ENCODE measurements at regions not wholly inside any gene's neighbourhood (a gene's known extent, or its start where the extent isn't known, plus 50 kb on each side); places are given as distances from the start of the nearest gene placed in this dataset.

DNA sequence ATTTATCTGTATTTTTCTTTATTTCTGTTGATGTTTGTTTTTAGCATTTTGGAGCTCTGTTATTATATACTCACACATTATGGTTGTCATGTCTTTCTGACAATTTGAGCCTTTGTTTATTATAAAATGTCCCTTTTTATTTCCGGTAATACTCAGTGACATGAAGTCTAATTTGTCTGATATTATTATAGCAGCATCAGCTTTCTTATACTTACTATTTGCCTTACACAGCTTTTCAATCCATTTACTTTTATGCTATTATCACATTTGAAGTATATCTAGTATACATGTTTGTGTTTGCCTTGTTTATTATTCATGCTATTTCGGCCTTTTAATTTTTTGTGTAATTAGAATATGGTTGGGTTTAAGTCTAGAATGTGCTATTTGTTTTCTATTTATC lies 430.6 kb upstream of the FANCL start:
- H3K9me2 ChIP-seq (ENCODE audit: low read depth, low read length), result no peaks in the 10 kb centered on the region
- no peak overlapping the region for H3K4me2 ChIP-seq (ENCODE audit: low read length)
- no peaks in the 10 kb centered on the region for H3K9me3 ChIP-seq (ENCODE audit: low read length)
- H2AFZ ChIP-seq (ENCODE audit: low read length), result no peak overlapping the region
- TF ChIP-seq, protein P1, sequence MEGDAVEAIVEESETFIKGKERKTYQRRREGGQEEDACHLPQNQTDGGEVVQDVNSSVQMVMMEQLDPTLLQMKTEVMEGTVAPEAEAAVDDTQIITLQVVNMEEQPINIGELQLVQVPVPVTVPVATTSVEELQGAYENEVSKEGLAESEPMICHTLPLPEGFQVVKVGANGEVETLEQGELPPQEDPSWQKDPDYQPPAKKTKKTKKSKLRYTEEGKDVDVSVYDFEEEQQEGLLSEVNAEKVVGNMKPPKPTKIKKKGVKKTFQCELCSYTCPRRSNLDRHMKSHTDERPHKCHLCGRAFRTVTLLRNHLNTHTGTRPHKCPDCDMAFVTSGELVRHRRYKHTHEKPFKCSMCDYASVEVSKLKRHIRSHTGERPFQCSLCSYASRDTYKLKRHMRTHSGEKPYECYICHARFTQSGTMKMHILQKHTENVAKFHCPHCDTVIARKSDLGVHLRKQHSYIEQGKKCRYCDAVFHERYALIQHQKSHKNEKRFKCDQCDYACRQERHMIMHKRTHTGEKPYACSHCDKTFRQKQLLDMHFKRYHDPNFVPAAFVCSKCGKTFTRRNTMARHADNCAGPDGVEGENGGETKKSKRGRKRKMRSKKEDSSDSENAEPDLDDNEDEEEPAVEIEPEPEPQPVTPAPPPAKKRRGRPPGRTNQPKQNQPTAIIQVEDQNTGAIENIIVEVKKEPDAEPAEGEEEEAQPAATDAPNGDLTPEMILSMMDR (IDR thresholded peaks at IDR 0.05; ENCODE audit: low read length), result no peak
- no peak for TF ChIP-seq EZH2 (IDR thresholded peaks at IDR 0.05; ENCODE audit: borderline replicate concordance, low read length)
- H3K27me3 ChIP-seq (ENCODE audit: insufficient read depth, low read length), result no peaks in the 10 kb centered on the region
- no peaks in the 10 kb centered on the region for H4K20me1 ChIP-seq (ENCODE audit: insufficient read depth, low read length)
- H3K79me2 ChIP-seq (ENCODE audit: insufficient read depth, low read length), result no peaks in the 10 kb centered on the region
- no peaks in the 10 kb centered on the region for H3F3A ChIP-seq (ENCODE audit: insufficient read depth, low read length)
- H3K4me1 ChIP-seq (ENCODE audit: insufficient read depth, low read length, severe bottlenecking), result no peaks in the 10 kb centered on the region
- H3K9ac ChIP-seq (ENCODE audit: low read length), result no peak overlapping the region
- no peaks in the 10 kb centered on the region for H3K36me3 ChIP-seq (ENCODE audit: insufficient read depth, low read length)
- no peak overlapping the region for H3K4me3 ChIP-seq (ENCODE audit: low read depth, low read length, poor library complexity, severe bottlenecking)
- no peak overlapping the region for H3K27ac ChIP-seq (ENCODE audit: low read depth, low read length, poor library complexity, severe bottlenecking)

DNA sequence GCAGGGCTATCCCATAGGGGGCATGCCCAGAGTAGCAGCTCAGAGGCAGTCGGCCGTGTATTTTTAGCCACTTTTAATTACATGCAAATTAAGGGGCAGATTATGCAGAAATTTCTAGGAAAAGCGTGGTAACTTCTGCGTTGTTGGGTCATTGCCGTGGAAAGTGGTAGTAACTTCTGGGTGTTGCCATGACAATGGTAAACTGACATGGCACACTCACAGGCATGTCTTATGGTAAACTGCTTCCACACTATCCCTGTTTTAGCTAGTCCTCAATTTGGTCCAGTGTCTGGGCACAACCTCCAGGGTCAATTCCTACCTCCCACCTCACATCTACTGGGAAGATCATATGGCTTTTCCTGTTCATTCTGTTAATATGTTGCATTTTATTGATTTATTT lies 428.9 kb upstream of the FANCL start:
- Histone ChIP-seq H3K9me2 (ENCODE audit: low read depth, low read length) (no peaks in the 10 kb centered on the region), H3K27ac (ENCODE audit: low read depth, low read length, poor library complexity, severe bottlenecking) (no peak overlapping the region), H3K9me3 (ENCODE audit: low read length) (no peaks in the 10 kb centered on the region), H4K20me1 (ENCODE audit: insufficient read depth, low read length) (no peaks in the 10 kb centered on the region), H3K36me3 (ENCODE audit: insufficient read depth, low read length) (no peaks in the 10 kb centered on the region), H3K9ac (ENCODE audit: low read length) (no peak overlapping the region), H3F3A (ENCODE audit: insufficient read depth, low read length) (no peaks in the 10 kb centered on the region), H3K27me3 (ENCODE audit: insufficient read depth, low read length) (no peaks in the 10 kb centered on the region), H2AFZ (ENCODE audit: low read length) (no peak overlapping the region), H3K79me2 (ENCODE audit: insufficient read depth, low read length) (no peaks in the 10 kb centered on the region), H3K4me2 (ENCODE audit: low read length) (no peak overlapping the region), H3K4me1 (ENCODE audit: insufficient read depth, low read length, severe bottlenecking) (no peaks in the 10 kb centered on the region), H3K4me3 (ENCODE audit: low read depth, low read length, poor library complexity, severe bottlenecking) (no peak overlapping the region)
- no peak for TF ChIP-seq EZH2 (IDR thresholded peaks at IDR 0.05; ENCODE audit: borderline replicate concordance, low read length)
- TF ChIP-seq, protein P1 (IDR thresholded peaks at IDR 0.05; ENCODE audit: low read length), result no peak

DNA sequence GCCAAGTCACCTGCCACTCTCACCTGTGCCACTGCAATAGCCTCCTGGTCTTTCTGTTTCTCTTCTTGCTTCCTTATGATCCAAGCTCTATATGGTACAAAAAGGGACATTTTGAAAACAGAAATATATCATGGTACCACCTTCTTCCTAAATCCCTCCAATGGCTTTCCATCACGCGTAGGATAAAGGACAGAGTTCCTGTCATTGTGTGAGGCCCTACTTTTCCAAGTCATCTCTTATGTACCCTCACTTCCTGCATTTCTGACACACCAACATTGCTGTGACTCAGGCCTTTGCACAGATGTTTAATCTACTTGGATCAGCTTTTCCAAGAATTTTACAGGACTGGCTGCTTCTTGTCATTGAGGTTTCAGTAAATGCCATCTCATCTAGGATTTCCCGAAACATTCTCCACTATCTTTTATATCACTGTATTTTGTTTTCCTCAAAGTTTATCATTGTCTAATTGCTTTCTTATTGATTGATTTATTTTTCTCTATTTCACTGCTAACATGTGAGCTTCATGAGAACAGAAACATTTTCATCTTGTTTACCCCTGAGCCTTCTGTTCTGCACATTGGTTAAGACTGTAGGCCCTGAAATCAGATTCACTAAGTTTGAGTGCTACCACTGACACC lies 426.1 kb upstream of the FANCL start:
- no peak overlapping the region for H3K4me2 ChIP-seq (ENCODE audit: low read length)
- H3F3A ChIP-seq (ENCODE audit: insufficient read depth, low read length), result no peaks in the 10 kb centered on the region
- H3K79me2 ChIP-seq (ENCODE audit: insufficient read depth, low read length), result no peaks in the 10 kb centered on the region
- no peak overlapping the region for H3K27ac ChIP-seq (ENCODE audit: low read depth, low read length, poor library complexity, severe bottlenecking)
- no peaks in the 10 kb centered on the region for H4K20me1 ChIP-seq (ENCODE audit: insufficient read depth, low read length)
- H3K4me1 ChIP-seq (ENCODE audit: insufficient read depth, low read length, severe bottlenecking), result no peaks in the 10 kb centered on the region
- no peaks in the 10 kb centered on the region for H3K36me3 ChIP-seq (ENCODE audit: insufficient read depth, low read length)
- no peaks in the 10 kb centered on the region for H3K27me3 ChIP-seq (ENCODE audit: insufficient read depth, low read length)
- no peak overlapping the region for H3K4me3 ChIP-seq (ENCODE audit: low read depth, low read length, poor library complexity, severe bottlenecking)
- TF ChIP-seq EZH2 (IDR thresholded peaks at IDR 0.05; ENCODE audit: borderline replicate concordance, low read length), result no peak
- TF ChIP-seq, protein P1 (IDR thresholded peaks at IDR 0.05; ENCODE audit: low read length), result no peak
- H3K9me3 ChIP-seq (ENCODE audit: low read length), result no peaks in the 10 kb centered on the region
- no peak overlapping the region for H2AFZ ChIP-seq (ENCODE audit: low read length)
- H3K9me2 ChIP-seq (ENCODE audit: low read depth, low read length), result no peaks in the 10 kb centered on the region
- H3K9ac ChIP-seq (ENCODE audit: low read length), result no peak overlapping the region

Data from OCI-LY1 (cell line).